ENCODE measurements at regions not wholly inside any gene's neighbourhood (a gene's known extent, or its start where the extent isn't known, plus 50 kb on each side); places are given as distances from the start of the nearest gene placed in this dataset.

- TF ChIP-seq CTCF (conservative IDR thresholded peaks at IDR 0.05; ENCODE audit: low read length) (no peak), EZH2phosphoT487 (IDR thresholded peaks at IDR 0.05; ENCODE audit: borderline replicate concordance, low read depth, low read length) (no peak)
These were observed 134.2 kb downstream of the DICER1 start for GRCh38 chr14:95023115-95023514.

Measured in OCI-LY7 (cell line).